ENCODE measurements at regions not wholly inside any gene's neighbourhood (a gene's known extent, or its start where the extent isn't known, plus 50 kb on each side); places are given as distances from the start of the nearest gene placed in this dataset.

DNA sequence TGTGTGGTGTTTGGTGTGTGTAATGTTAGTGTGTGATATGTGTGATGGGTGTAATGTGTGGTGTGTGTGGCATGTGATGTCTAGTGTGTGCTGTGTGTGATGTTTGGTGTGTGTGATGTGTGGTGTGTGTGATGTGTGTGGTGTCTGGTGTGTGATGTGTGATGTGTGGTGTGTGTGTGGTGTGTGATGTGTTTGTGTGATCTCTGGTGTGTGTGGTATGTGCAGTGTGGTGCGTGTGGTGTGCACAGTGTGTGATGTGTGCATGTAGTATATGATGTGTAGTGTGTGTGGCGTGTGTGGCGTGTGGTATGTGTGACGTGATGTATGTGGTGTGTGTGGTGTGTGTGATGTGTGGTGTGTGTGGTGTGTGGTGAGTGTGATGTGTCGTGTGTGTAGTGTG, 150.3 kb downstream of the TMEM18 start (continued):
- TF ChIP-seq CHD1 (IDR thresholded peaks at IDR 0.05; ENCODE audit: low read depth, low read length) (no peak), POU2F2 (IDR thresholded peaks at IDR 0.05; ENCODE audit: borderline replicate concordance, low read depth, low read length) (no peak), ZNF274 (IDR thresholded peaks at IDR 0.05; ENCODE audit: insufficient read depth, insufficient read length) (no peak), CREM (IDR thresholded peaks at IDR 0.05; ENCODE audit: low read depth) (no peak), TARDBP (IDR thresholded peaks at IDR 0.05; ENCODE audit: borderline replicate concordance) (no peak)
- TF ChIP-seq, protein P1, sequence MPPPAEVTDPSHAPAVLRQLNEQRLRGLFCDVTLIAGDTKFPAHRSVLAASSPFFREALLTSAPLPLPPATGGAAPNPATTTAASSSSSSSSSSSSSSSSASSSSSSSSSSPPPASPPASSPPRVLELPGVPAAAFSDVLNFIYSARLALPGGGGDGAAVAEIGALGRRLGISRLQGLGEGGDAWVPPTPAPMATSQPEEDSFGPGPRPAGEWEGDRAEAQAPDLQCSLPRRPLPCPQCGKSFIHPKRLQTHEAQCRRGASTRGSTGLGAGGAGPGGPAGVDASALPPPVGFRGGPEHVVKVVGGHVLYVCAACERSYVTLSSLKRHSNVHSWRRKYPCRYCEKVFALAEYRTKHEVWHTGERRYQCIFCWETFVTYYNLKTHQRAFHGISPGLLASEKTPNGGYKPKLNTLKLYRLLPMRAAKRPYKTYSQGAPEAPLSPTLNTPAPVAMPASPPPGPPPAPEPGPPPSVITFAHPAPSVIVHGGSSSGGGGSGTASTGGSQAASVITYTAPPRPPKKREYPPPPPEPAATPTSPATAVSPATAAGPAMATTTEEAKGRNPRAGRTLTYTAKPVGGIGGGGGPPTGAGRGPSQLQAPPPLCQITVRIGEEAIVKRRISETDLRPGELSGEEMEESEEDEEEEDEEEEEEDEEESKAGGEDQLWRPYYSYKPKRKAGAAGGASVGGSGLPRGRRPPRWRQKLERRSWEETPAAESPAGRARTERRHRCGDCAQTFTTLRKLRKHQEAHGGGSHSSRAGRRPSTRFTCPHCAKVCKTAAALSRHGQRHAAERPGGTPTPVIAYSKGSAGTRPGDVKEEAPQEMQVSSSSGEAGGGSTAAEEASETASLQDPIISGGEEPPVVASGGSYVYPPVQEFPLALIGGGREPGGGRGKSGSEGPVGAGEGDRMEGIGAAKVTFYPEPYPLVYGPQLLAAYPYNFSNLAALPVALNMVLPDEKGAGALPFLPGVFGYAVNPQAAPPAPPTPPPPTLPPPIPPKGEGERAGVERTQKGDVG (CRISPR knock-in tag; IDR thresholded peaks at IDR 0.05) = no peak

DNA sequence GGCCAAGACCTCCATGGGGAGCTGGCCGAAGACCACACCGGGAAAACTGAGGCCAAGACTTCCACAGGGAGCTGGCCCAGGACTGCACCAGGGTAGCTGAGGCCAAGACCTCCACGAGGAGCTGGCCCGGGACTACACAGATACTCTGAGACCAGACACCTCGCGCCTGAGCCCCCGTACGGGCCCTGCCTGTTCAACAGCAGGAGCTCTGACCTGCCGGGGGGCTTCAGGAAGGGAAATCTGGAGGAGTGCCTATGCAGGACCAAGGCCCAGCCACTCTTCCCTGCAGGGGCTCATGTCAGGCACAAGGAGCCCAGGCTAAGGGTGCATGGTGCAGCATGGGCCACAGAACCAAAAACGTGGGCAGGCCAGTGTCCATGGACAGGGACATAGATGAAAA, 151.6 kb downstream of the TMEM18 start:
- no peak for DNase-seq (ENCODE audit: low read depth, low spot score)
- no peaks in the 10 kb centered on the region for H3K4me1 ChIP-seq (ENCODE audit: control insufficient read depth, insufficient read depth, low read length)
- H3K36me3 ChIP-seq (ENCODE audit: control insufficient read depth in 2 of 2, insufficient read depth in 2 of 2, low read length in 1 of 2) = no peaks in the 10 kb centered on the region
- CTCF ChIA-PET = no interaction called here
- WGBS (ENCODE audit: insufficient coverage, insufficient replicate concordance, low lambda C conversion rate, missing lambda C conversion rate) = 53% methylated on average over 8 of the region's 10 CpGs
- H3K4me3 ChIP-seq = no peak overlapping the region
- POLR2A ChIA-PET = no interaction called here
- intact Hi-C loops (cut with micrococcal nuclease; ENCODE audit: unreplicated experiment) = no loop called here
- ATAC-seq = no peak
- no peaks in the 10 kb centered on the region for H4K20me1 ChIP-seq (ENCODE audit: control insufficient read depth, insufficient read depth)
- no peaks in the 10 kb centered on the region for H3K79me2 ChIP-seq (ENCODE audit: control insufficient read depth, insufficient read depth, low read length)
- H3K27me3 ChIP-seq (replicated peaks in 1 of 2; ENCODE audit: control insufficient read depth in 2 of 2, insufficient read depth in 2 of 2, low read length in 1 of 2) = no peaks in the 10 kb centered on the region
- SMC1A ChIA-PET (ENCODE audit: uncharacterized antibody, unreplicated experiment) = no interaction called here
- FAIRE-seq = no peak
- no peak overlapping the region for H2AFZ ChIP-seq (ENCODE audit: control insufficient read depth, low read depth, low read length)
- TF ChIP-seq, protein P2, sequence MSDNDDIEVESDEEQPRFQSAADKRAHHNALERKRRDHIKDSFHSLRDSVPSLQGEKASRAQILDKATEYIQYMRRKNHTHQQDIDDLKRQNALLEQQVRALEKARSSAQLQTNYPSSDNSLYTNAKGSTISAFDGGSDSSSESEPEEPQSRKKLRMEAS (IDR thresholded peaks at IDR 0.05; ENCODE audit: low read depth, low read length) = no peak
- H3K9me3 ChIP-seq (replicated peaks; ENCODE audit: control insufficient read depth, insufficient read depth, low read length) = no peaks in the 10 kb centered on the region
- no peak overlapping the region for H3K9ac ChIP-seq (ENCODE audit: control insufficient read depth, insufficient read depth, low read length)
- RAD21 ChIA-PET (ENCODE audit: unreplicated experiment) = no interaction called here
- in situ Hi-C loops (cut with MboI) = no loop called here
- H3K27ac ChIP-seq (ENCODE audit: control insufficient read depth, insufficient read depth) = no peak overlapping the region
- H3K4me2 ChIP-seq (ENCODE audit: control insufficient read depth, insufficient read depth) = no peak overlapping the region
- no TSS peak for BruUV-seq (replicated peaks)

Data from GM12878 (cell line).